GM23338 (cell line): ENCODE measurements at regions not wholly inside any gene's neighbourhood (a gene's known extent, or its start where the extent isn't known, plus 50 kb on each side); places are given as distances from the start of the nearest gene placed in this dataset.

Source experiments
- ATAC-seq: fragments of 200-7000 bp; cut with Tn5 transposase; 3 replicates; pipeline ENCODE4 v1.9.1; 2020
- DNase-seq: peaks from one replicate; pipeline ENCODE4 v3.0.0-alpha.2; 2015; ENCODE audit warnings: low spot score
- H2AFZ ChIP-seq: fragments of 200-600 bp; sonication (generic); 2 replicates; pipeline ENCODE4 v1.8.0; 2016; ENCODE audit warnings: antibody characterized with exemption, mild to moderate bottlenecking, moderate library complexity
- H3F3A ChIP-seq: fragments of 200-600 bp; sonication (generic); replicated peaks from 2 replicates; pipeline ENCODE4 v1.8.0; 2017; ENCODE audit warnings: antibody characterized with exemption, mixed run types, low read depth
- H3K27ac ChIP-seq: fragments of 200-600 bp; sonication (generic); 2 replicates; pipeline ENCODE4 v1.6.1; 2016; ENCODE audit warnings: low read depth
- H3K27me3 ChIP-seq: fragments of 200-600 bp; sonication (generic); 2 replicates; pipeline ENCODE4 v1.8.0; 2016; ENCODE audit warnings: mild to moderate bottlenecking, mixed run types, moderate library complexity; ENCODE audit not compliant: insufficient read depth
- H3K36me3 ChIP-seq: fragments of 200-600 bp; sonication (generic); 2 replicates; pipeline ENCODE4 v1.8.0; 2016; ENCODE audit warnings: mild to moderate bottlenecking; ENCODE audit not compliant: insufficient read depth
- H3K4me1 ChIP-seq: fragments of 200-600 bp; sonication (generic); 2 replicates; pipeline ENCODE4 v1.8.0; 2016; ENCODE audit warnings: mild to moderate bottlenecking, moderate library complexity; ENCODE audit not compliant: insufficient read depth
- H3K4me2 ChIP-seq: fragments of 200-600 bp; sonication (generic); 2 replicates; pipeline ENCODE4 v1.7.1; 2017; ENCODE audit warnings: mixed run types
- H3K4me3 ChIP-seq: fragments of 200-600 bp; sonication (generic); 2 replicates; pipeline ENCODE4 v1.6.1; 2016; ENCODE audit warnings: mixed run types
- H3K79me2 ChIP-seq: fragments of 200-600 bp; sonication (generic); replicated peaks from 2 replicates; pipeline ENCODE4 v1.8.0; 2017; ENCODE audit warnings: mild to moderate bottlenecking; ENCODE audit not compliant: insufficient read depth
- H3K9me2 ChIP-seq: fragments of 200-600 bp; sonication (generic); 2 replicates; pipeline ENCODE4 v1.8.0; 2017; ENCODE audit not compliant: insufficient read depth
- H4K20me1 ChIP-seq: fragments of 200-600 bp; sonication (generic); replicated peaks from 2 replicates; pipeline ENCODE4 v1.8.0; 2017; ENCODE audit warnings: mild to moderate bottlenecking; ENCODE audit not compliant: insufficient read depth
- H3K27ac Mint-ChIP-seq: 2 replicates; pipeline ENCODE4 v1.8.0; 2020; ENCODE audit warnings: inconsistent platforms, mild to moderate bottlenecking, moderate library complexity, mixed read lengths
- H3K27me3 Mint-ChIP-seq: 3 replicates; pipeline ENCODE4 v1.8.0; 2022; ENCODE audit warnings: low read depth, mild to moderate bottlenecking, moderate library complexity, mixed read lengths, inconsistent platforms; ENCODE audit not compliant: insufficient read depth, poor library complexity
- H3K36me3 Mint-ChIP-seq: 3 replicates; pipeline ENCODE4 v1.8.0; 2021; ENCODE audit warnings: low read depth, mild to moderate bottlenecking, inconsistent platforms, moderate library complexity, mixed read lengths
- H3K4me1 Mint-ChIP-seq: 3 replicates; pipeline ENCODE4 v1.8.0; 2020; ENCODE audit warnings: mild to moderate bottlenecking, inconsistent platforms, mixed read lengths
- H3K4me3 Mint-ChIP-seq: 3 replicates; pipeline ENCODE4 v1.8.0; 2021; ENCODE audit warnings: moderate library complexity, mild to moderate bottlenecking, inconsistent platforms, mixed read lengths
- H3K9me3 Mint-ChIP-seq: 3 replicates; pipeline ENCODE4 v1.8.0; 2020; ENCODE audit warnings: moderate library complexity, mild to moderate bottlenecking, inconsistent platforms, mixed read lengths
- CREB1 ChIP-seq: fragments of 250-450 bp; sonication (Bioruptor Pico); IDR thresholded peaks from 2 replicates; pipeline ENCODE4 v1.5.0; 2020; ENCODE audit warnings: low read depth, mild to moderate bottlenecking, moderate library complexity
- CTCF ChIP-seq, 2 experiments: fragments of 200-600 bp in 1 of 2; sonication (generic) in 1 of 2; conservative IDR thresholded peaks; 2 replicates each; pipeline versions ENCODE4 v1.5.1 to v1.6.1; 2016 to 2017; ENCODE audit warnings: antibody characterized with exemption in 2 of 2, low read depth in 2 of 2, mild to moderate bottlenecking in 2 of 2, moderate library complexity in 1 of 2
- ETS1 ChIP-seq: IDR thresholded peaks from 2 replicates; pipeline ENCODE4 v1.6.1; 2016; ENCODE audit warnings: antibody characterized with exemption
- EZH2phosphoT487 ChIP-seq: fragments of 200-600 bp; sonication (generic); IDR thresholded peaks from one replicate; pipeline ENCODE4 v1.8.1; 2018; ENCODE audit warnings: antibody characterized with exemption; ENCODE audit not compliant: unreplicated experiment
- POLR2AphosphoS5 ChIP-seq: IDR thresholded peaks from 2 replicates; pipeline ENCODE4 v1.6.1; 2016; ENCODE audit warnings: antibody characterized with exemption, low read depth
- REST ChIP-seq: IDR thresholded peaks from one replicate; pipeline ENCODE4 v1.6.1; 2018; ENCODE audit warnings: antibody characterized with exemption; ENCODE audit not compliant: unreplicated experiment
- STAT1 ChIP-seq: IDR thresholded peaks from one replicate; pipeline ENCODE4 v1.6.1; 2016; ENCODE audit warnings: antibody characterized with exemption; ENCODE audit not compliant: unreplicated experiment
- ZNF331 ChIP-seq: fragments of 250-450 bp; sonication (Bioruptor Pico); IDR thresholded peaks from 2 replicates; pipeline ENCODE4 v1.5.0; 2020; ENCODE audit warnings: low read depth, mild to moderate bottlenecking, moderate library complexity
- ZNF462 ChIP-seq: fragments of 250-450 bp; sonication (Bioruptor Pico); IDR thresholded peaks from 2 replicates; pipeline ENCODE4 v1.5.0; 2020; ENCODE audit warnings: mild to moderate bottlenecking, moderate library complexity

GRCh38 chr1:218872026-218872425 is 301.7 kb upstream of the LYPLAL1 start (continued):
- no peak for TF ChIP-seq ZNF462 (CRISPR knock-in tag)

GRCh38 chr1:218872928-218873327 is 300.8 kb upstream of the LYPLAL1 start:
- Histone ChIP-seq H4K20me1 (no peaks in the 10 kb centered on the region), H3K27ac (no peak overlapping the region), H3F3A (no peaks in the 10 kb centered on the region), H3K27me3 (no peaks in the 10 kb centered on the region), H3K4me3 (no peak overlapping the region), H3K36me3 (no peaks in the 10 kb centered on the region), H3K79me2 (no peaks in the 10 kb centered on the region), H2AFZ (no peak overlapping the region), H3K9me2 (no peaks in the 10 kb centered on the region), H3K4me2 (no peak overlapping the region), H3K4me1 (no peaks in the 10 kb centered on the region)
- TF ChIP-seq CTCF (conservative IDR thresholded peaks at IDR 0.05; ENCODE audit: low read depth in 2 of 2) = no peak
- no peak for TF ChIP-seq ETS1
- no peak for TF ChIP-seq STAT1
- no peak for TF ChIP-seq ZNF331
- no peak for TF ChIP-seq EZH2phosphoT487
- no peak for TF ChIP-seq CREB1 (CRISPR knock-in tag)
- TF ChIP-seq POLR2AphosphoS5 = no peak
- TF ChIP-seq REST = no peak
- no peak overlapping the region for H3K4me3 Mint-ChIP-seq
- peaks cover 5% of the 10 kb centered on the region for H3K27me3 Mint-ChIP-seq
- H3K4me1 Mint-ChIP-seq = peaks cover 4% of the 10 kb centered on the region; the same call in 2 of the 3 replicates
- H3K27ac Mint-ChIP-seq = no peak overlapping the region
- no peaks in the 10 kb centered on the region for H3K9me3 Mint-ChIP-seq
- DNase-seq (no peak), ATAC-seq (no peak)
- no peaks in the 10 kb centered on the region for H3K36me3 Mint-ChIP-seq
